Muscle of back (tissue), 3 donors: ENCODE measurements at regions not wholly inside any gene's neighbourhood (a gene's known extent, or its start where the extent isn't known, plus 50 kb on each side); places are given as distances from the start of the nearest gene placed in this dataset.

Source experiments
- DNase-seq, 3 donors: peaks; one replicate each; pipeline versions ENCODE4 v3.0.0 to v3.0.0-alpha.2; 2013

DNA sequence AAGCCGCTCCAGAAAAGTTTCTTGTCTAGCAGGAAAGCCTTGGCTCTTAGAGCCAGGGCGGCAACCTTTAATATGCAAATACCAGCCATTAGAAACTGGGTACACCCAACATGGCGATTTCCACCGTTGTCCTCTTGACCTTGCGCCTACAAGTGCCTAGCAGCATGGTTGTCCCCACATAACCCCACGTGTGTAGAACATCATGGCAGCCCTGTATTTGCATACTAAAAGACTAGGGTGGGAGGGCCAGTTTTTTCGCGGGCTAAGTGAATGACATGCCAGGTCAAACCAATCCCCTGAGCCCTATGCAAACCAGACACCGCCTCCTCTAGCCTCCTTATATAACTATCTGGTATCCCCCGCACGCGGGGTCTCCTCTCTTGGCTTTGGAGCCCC is 58.4 kb upstream of the FZD8 start:
- no peak for DNase-seq

DNA sequence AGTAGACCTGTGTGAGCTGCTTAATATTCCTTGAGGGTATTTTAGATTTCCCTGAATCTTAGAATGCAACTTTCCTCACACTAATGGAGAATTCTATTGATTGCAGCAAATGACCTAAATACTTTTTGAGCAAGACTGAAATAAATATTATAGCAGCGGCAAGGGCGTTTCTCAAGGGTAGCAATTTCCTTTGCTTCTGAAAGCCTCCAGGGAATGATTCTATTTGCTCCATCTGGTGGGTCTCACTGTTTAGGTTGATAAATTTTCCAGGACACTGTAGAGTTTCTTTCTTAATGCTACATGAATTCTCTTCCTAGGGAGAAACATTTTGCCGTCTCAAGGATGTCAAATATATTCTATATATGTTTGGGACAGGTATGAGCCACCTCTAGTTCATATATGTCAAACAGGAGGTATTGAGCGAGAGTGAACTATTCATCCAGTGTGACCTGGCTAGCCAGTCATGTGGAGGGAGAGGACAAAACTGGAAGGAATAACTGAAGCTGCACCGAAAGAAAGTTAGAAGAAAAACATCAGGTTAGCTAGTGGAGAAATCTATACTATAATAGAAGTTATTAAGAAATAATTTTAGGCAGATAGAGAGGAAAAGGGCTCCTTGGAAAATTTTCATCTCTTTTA is 57.9 kb upstream of the FZD8 start:
- DNase-seq = no peak

DNA sequence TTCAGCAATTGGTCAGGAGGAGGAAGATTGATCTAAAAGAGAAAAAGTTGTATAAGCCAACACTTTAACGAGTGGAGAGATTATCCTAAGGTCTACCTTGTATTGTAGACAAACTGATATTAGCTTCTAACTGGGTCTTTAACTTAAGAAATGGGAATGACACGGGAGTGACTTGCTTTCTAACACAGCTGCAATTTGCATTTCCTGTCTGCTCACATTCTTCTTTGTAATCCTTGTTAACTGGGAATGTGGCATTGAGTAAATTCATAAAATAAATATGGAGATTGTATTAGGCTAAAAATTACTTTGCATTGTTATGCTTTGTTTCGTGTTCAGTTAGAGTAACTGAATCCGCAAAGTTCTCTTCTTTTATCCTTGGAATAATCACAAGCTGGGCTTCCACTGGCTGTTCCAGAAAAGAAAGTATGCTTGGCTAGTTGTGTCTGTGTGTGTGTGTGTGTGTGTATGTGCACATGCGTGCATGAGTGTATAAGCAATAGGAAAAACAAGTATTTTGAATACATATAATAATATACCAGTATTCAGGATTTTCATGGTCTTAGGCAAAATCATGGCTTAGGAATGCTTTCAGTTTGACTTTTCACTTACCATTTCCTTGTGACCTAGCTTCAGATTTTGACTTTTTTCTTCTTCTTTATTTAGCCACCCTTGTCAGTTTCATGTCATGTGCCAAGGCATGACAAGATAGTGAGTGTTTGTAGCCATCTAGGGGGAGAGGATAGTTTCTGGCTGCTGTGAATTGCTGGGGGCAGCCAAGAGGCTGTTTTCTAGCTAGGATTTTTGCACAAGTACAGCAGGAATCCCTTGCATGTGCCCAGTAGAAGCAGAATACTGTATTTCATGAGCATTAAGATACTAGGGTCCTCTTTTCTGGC is 54.5 kb upstream of the FZD8 start:
- peak in 1 of 3 donors; percentile 24 for DNase-seq

DNA sequence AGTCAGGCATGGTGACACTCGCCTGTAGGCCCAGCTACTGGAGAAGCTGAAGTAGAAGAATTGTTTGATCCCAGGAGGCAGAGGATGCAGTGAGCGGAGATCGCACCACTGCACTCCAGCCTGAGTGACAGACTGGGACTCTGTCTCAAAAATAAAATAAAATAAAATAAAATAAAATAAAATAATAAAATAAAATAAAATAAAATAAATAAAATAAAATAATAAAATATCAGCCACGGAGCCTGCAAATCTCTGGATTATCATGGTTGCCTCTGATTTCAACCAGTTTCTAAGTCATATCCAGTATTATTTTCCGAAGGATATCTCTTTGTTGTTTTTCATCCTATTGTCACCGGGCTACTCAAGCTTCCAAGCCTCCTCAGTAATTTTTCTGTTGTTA is 51.7 kb upstream of the FZD8 start:
- no peak for DNase-seq
